Subcutaneous abdominal adipose tissue (tissue), 5 donors: ENCODE measurements at regions not wholly inside any gene's neighbourhood (a gene's known extent, or its start where the extent isn't known, plus 50 kb on each side); places are given as distances from the start of the nearest gene placed in this dataset.

Experiments used
- H3K27ac ChIP-seq: one replicate; pipeline ENCODE4 v1.7.0; 2013; ENCODE audit warnings: low read depth, mild to moderate bottlenecking, inconsistent platforms, low read length, moderate library complexity
- H3K27me3 ChIP-seq, 5 donors: one replicate each; pipeline ENCODE4 v1.7.0; 2013; ENCODE audit warnings: low read length in 5 of 5, inconsistent platforms in 1 of 5; ENCODE audit not compliant: control insufficient read depth in 5 of 5, insufficient read depth in 4 of 5
- H3K36me3 ChIP-seq, 5 donors: one replicate each; pipeline ENCODE4 v1.7.0; 2013; ENCODE audit warnings: low read length in 5 of 5; ENCODE audit not compliant: control insufficient read depth in 5 of 5, insufficient read depth in 5 of 5
- H3K4me1 ChIP-seq, 5 donors: one replicate each; pipeline ENCODE4 v1.7.0; 2013; ENCODE audit warnings: low read length in 5 of 5, mild to moderate bottlenecking in 3 of 5, moderate library complexity in 1 of 5; ENCODE audit not compliant: control insufficient read depth in 5 of 5, insufficient read depth in 5 of 5
- H3K4me3 ChIP-seq, 5 donors: one replicate each; pipeline ENCODE4 v1.7.0; 2013; ENCODE audit warnings: low read length in 5 of 5, low read depth in 1 of 5
- H3K9ac ChIP-seq, 5 donors: one replicate each; pipeline ENCODE4 v1.7.0; 2013; ENCODE audit warnings: low read length in 5 of 5, mild to moderate bottlenecking in 4 of 5, moderate library complexity in 3 of 5
- H3K9me3 ChIP-seq, 5 donors: one replicate each; pipeline ENCODE4 v1.7.0; 2013; ENCODE audit warnings: low read length in 5 of 5; ENCODE audit not compliant: control insufficient read depth in 5 of 5
- donor health status: healthy.
- donor health status: healthy.
- donor health status: healthy.
- donor health status: healthy.
- donor health status: healthy.

GRCh38 chr16:35399133-35399532 is 1939.7 kb downstream of the TP53TG3F start:
- H3K9ac ChIP-seq = no peak overlapping the region
- no peaks in the 10 kb centered on the region for H3K27me3 ChIP-seq
- no peak overlapping the region for H3K27ac ChIP-seq
- H3K4me1 ChIP-seq = peaks cover 0 to 7% (median 0%) of the 10 kb centered on the region in 5 donors
- no peaks in the 10 kb centered on the region for H3K36me3 ChIP-seq
- H3K9me3 ChIP-seq = peaks cover 0 to 8% (median 0%) of the 10 kb centered on the region in 5 donors
- H3K4me3 ChIP-seq = no peak overlapping the region

- Histone ChIP-seq H3K4me3 (no peak overlapping the region), H3K9me3 (peaks cover 0 to 4% (median 0%) of the 10 kb centered on the region in 5 donors), H3K27me3 (no peaks in the 10 kb centered on the region), H3K9ac (no peak overlapping the region), H3K36me3 (no peaks in the 10 kb centered on the region), H3K4me1 (no peaks in the 10 kb centered on the region), H3K27ac (no peak overlapping the region)
Observed at GRCh38 chr16:35404273-35404672, 1944.9 kb downstream of the TP53TG3F start.

GRCh38 chr16:35405526-35405925 is 1946.1 kb downstream of the TP53TG3F start:
- no peaks in the 10 kb centered on the region for H3K36me3 ChIP-seq
- no peak overlapping the region for H3K4me3 ChIP-seq
- H3K9me3 ChIP-seq = peaks cover 0 to 4% (median 0%) of the 10 kb centered on the region in 5 donors
- no peak overlapping the region for H3K27ac ChIP-seq
- no peaks in the 10 kb centered on the region for H3K27me3 ChIP-seq
- H3K4me1 ChIP-seq = no peaks in the 10 kb centered on the region
- H3K9ac ChIP-seq = no peak overlapping the region

GRCh38 chr16:35409503-35409902 is 1950.1 kb downstream of the TP53TG3F start:
- H3K9ac ChIP-seq = no peak overlapping the region
- no peak overlapping the region for H3K27ac ChIP-seq
- peaks cover 0 to 10% (median 3%) of the 10 kb centered on the region in 5 donors for H3K9me3 ChIP-seq

GRCh38 chr16:35410438-35410837 is 1951.0 kb downstream of the TP53TG3F start:
- Histone ChIP-seq H3K36me3 (no peaks in the 10 kb centered on the region), H3K9me3 (peaks cover 0 to 15% (median 4%) of the 10 kb centered on the region in 5 donors), H3K4me1 (no peaks in the 10 kb centered on the region), H3K27ac (no peak overlapping the region), H3K9ac (no peak overlapping the region), H3K27me3 (no peaks in the 10 kb centered on the region), H3K4me3 (no peak overlapping the region)

More at GRCh38 chr16:35409503-35409902, 1950.1 kb downstream of the TP53TG3F start:
- H3K36me3 ChIP-seq = no peaks in the 10 kb centered on the region
- no peak overlapping the region for H3K4me3 ChIP-seq
- no peaks in the 10 kb centered on the region for H3K27me3 ChIP-seq
- H3K4me1 ChIP-seq = no peaks in the 10 kb centered on the region

GRCh38 chr16:35411156-35411555 is 1951.7 kb downstream of the TP53TG3F start:
- Histone ChIP-seq H3K9me3 (peaks cover 0 to 12% (median 4%) of the 10 kb centered on the region in 5 donors), H3K27ac (no peak overlapping the region), H3K36me3 (no peaks in the 10 kb centered on the region), H3K27me3 (no peaks in the 10 kb centered on the region), H3K4me3 (no peak overlapping the region), H3K4me1 (no peaks in the 10 kb centered on the region), H3K9ac (no peak overlapping the region)

- H3K9me3 ChIP-seq = peaks cover 0 to 15% (median 4%) of the 10 kb centered on the region in 5 donors
- H3K4me3 ChIP-seq = no peak overlapping the region
- no peaks in the 10 kb centered on the region for H3K4me1 ChIP-seq
- no peaks in the 10 kb centered on the region for H3K36me3 ChIP-seq
- H3K9ac ChIP-seq = no peak overlapping the region
- no peak overlapping the region for H3K27ac ChIP-seq
- H3K27me3 ChIP-seq = no peaks in the 10 kb centered on the region
Observed at GRCh38 chr16:35414139-35414538, 1954.7 kb downstream of the TP53TG3F start.

- no peaks in the 10 kb centered on the region for H3K36me3 ChIP-seq
- H3K4me1 ChIP-seq = no peaks in the 10 kb centered on the region
- no peak overlapping the region for H3K9ac ChIP-seq
- H3K9me3 ChIP-seq = peaks cover 0 to 15% (median 4%) of the 10 kb centered on the region in 5 donors
- no peak overlapping the region for H3K4me3 ChIP-seq
- H3K27ac ChIP-seq = no peak overlapping the region
- no peaks in the 10 kb centered on the region for H3K27me3 ChIP-seq
Observed at GRCh38 chr16:35414563-35414962, 1955.2 kb downstream of the TP53TG3F start.

- Histone ChIP-seq H3K4me3 (no peak overlapping the region), H3K9ac (no peak overlapping the region), H3K9me3 (peaks cover 0 to 10% (median 6%) of the 10 kb centered on the region in 5 donors), H3K4me1 (no peaks in the 10 kb centered on the region), H3K36me3 (no peaks in the 10 kb centered on the region), H3K27ac (no peak overlapping the region), H3K27me3 (no peaks in the 10 kb centered on the region)
Observed at GRCh38 chr16:35425270-35425669, 1965.9 kb downstream of the TP53TG3F start.

GRCh38 chr16:35431829-35432663 is 1972.6 kb downstream of the TP53TG3F start:
- H3K9me3 ChIP-seq = peaks cover 0 to 4% (median 0%) of the 10 kb centered on the region in 5 donors
- no peak overlapping the region for H3K4me3 ChIP-seq
- H3K4me1 ChIP-seq = no peaks in the 10 kb centered on the region
- no peaks in the 10 kb centered on the region for H3K36me3 ChIP-seq
- peaks cover 0 to 2% (median 0%) of the 10 kb centered on the region in 5 donors for H3K27me3 ChIP-seq
- H3K9ac ChIP-seq = no peak overlapping the region
- no peak overlapping the region for H3K27ac ChIP-seq
